Osteoblast (primary cell): ENCODE measurements at regions not wholly inside any gene's neighbourhood (a gene's known extent, or its start where the extent isn't known, plus 50 kb on each side); places are given as distances from the start of the nearest gene placed in this dataset.

Experiments used
- DNase-seq: peaks from one replicate; pipeline ENCODE4 v3.0.0; 2011; ENCODE audit warnings: low spot score, mixed read lengths; ENCODE audit not compliant: insufficient read length; ENCODE audit errors: missing footprints
- H2AFZ ChIP-seq: 2 replicates; pipeline ENCODE4 v1.6.0; 2011; ENCODE audit warnings: mild to moderate bottlenecking, low read length
- H3K27ac ChIP-seq: 2 replicates; pipeline ENCODE4 v1.5.1; 2011; ENCODE audit warnings: mild to moderate bottlenecking, low read depth, low read length, moderate library complexity
- H3K27me3 ChIP-seq: 2 replicates; pipeline ENCODE4 v1.6.0; 2012; ENCODE audit warnings: mild to moderate bottlenecking, control low read depth, inconsistent platforms, low read length, moderate library complexity; ENCODE audit not compliant: insufficient read depth
- H3K36me3 ChIP-seq: 2 replicates; pipeline ENCODE4 v1.5.1; 2011; ENCODE audit warnings: mild to moderate bottlenecking, low read length, control low read depth, moderate library complexity; ENCODE audit not compliant: insufficient read depth
- H3K4me1 ChIP-seq: 2 replicates; pipeline ENCODE4 v1.5.1; 2011; ENCODE audit warnings: mild to moderate bottlenecking, low read length, control low read depth, moderate library complexity; ENCODE audit not compliant: insufficient read depth
- H3K4me2 ChIP-seq: 2 replicates; pipeline ENCODE4 v1.6.0; 2011; ENCODE audit warnings: mild to moderate bottlenecking, low read length; ENCODE audit not compliant: insufficient read depth
- H3K4me3 ChIP-seq: fragments of 200-600 bp; sonication (generic); 3 replicates; pipeline ENCODE4 v1.5.1; 2012; ENCODE audit warnings: mild to moderate bottlenecking, low read length, inconsistent platforms; ENCODE audit not compliant: insufficient read depth
- H3K79me2 ChIP-seq: 2 replicates; pipeline ENCODE4 v1.6.0; 2012; ENCODE audit warnings: mild to moderate bottlenecking, low read length, control low read depth, inconsistent platforms; ENCODE audit not compliant: insufficient read depth
- H3K9me3 ChIP-seq: 2 replicates; pipeline ENCODE4 v1.5.1; 2011; ENCODE audit warnings: low read depth, low read length, control low read depth
- H4K20me1 ChIP-seq: 2 replicates; pipeline ENCODE4 v1.6.0; 2012; ENCODE audit warnings: mild to moderate bottlenecking, low read length, control low read depth; ENCODE audit not compliant: insufficient read depth
- CTCF ChIP-seq: IDR thresholded peaks from 2 replicates; pipeline ENCODE4 v1.5.1; 2011; ENCODE audit warnings: mild to moderate bottlenecking, low read depth, low read length, moderate library complexity; ENCODE audit errors: extremely low read depth

GRCh38 chr13:48892688-48893075 is 83.0 kb upstream of the FNDC3A start:
- Histone ChIP-seq H3K27ac (no peak overlapping the region), H2AFZ (no peak overlapping the region)

GRCh38 chr13:48896312-48896711 is 79.4 kb upstream of the FNDC3A start:
- H3K79me2 ChIP-seq = no peaks in the 10 kb centered on the region
- peak; percentile 47 for DNase-seq
- H3K27ac ChIP-seq = no peak overlapping the region
- no peak overlapping the region for H2AFZ ChIP-seq
- H3K9me3 ChIP-seq = no peaks in the 10 kb centered on the region
- H3K4me3 ChIP-seq = no peak overlapping the region
- no peak for TF ChIP-seq CTCF
- H3K4me2 ChIP-seq = no peak overlapping the region
- H3K27me3 ChIP-seq = no peaks in the 10 kb centered on the region
- H4K20me1 ChIP-seq = no peaks in the 10 kb centered on the region
- no peaks in the 10 kb centered on the region for H3K36me3 ChIP-seq
- H3K4me1 ChIP-seq = peaks cover 14% of the 10 kb centered on the region

More at GRCh38 chr13:48892688-48893075, 83.0 kb upstream of the FNDC3A start:
- Histone ChIP-seq H3K4me2 (peak overlapping the region; percentile 9), H3K4me1 (peaks cover 17% of the 10 kb centered on the region), H3K4me3 (no peak overlapping the region), H3K79me2 (no peaks in the 10 kb centered on the region), H4K20me1 (no peaks in the 10 kb centered on the region), H3K9me3 (no peaks in the 10 kb centered on the region), H3K27me3 (no peaks in the 10 kb centered on the region), H3K36me3 (no peaks in the 10 kb centered on the region)
- no peak for DNase-seq
- no peak for TF ChIP-seq CTCF

GRCh38 chr13:48901781-48902180 is 73.9 kb upstream of the FNDC3A start:
- no peak overlapping the region for H3K4me3 ChIP-seq
- H3K79me2 ChIP-seq = no peaks in the 10 kb centered on the region
- H3K27me3 ChIP-seq = no peaks in the 10 kb centered on the region
- H2AFZ ChIP-seq = no peak overlapping the region
- H3K27ac ChIP-seq = no peak overlapping the region
- H3K36me3 ChIP-seq = no peaks in the 10 kb centered on the region
- no peak overlapping the region for H3K4me2 ChIP-seq
- DNase-seq = no peak
- no peak for TF ChIP-seq CTCF
- H4K20me1 ChIP-seq = no peaks in the 10 kb centered on the region
- H3K4me1 ChIP-seq = no peaks in the 10 kb centered on the region
- no peaks in the 10 kb centered on the region for H3K9me3 ChIP-seq

GRCh38 chr13:48902368-48902767 is 73.3 kb upstream of the FNDC3A start:
- Histone ChIP-seq H3K27me3 (no peaks in the 10 kb centered on the region), H3K27ac (no peak overlapping the region), H3K79me2 (no peaks in the 10 kb centered on the region), H4K20me1 (no peaks in the 10 kb centered on the region), H2AFZ (no peak overlapping the region), H3K9me3 (no peaks in the 10 kb centered on the region), H3K4me1 (no peaks in the 10 kb centered on the region), H3K36me3 (no peaks in the 10 kb centered on the region), H3K4me3 (no peak overlapping the region), H3K4me2 (no peak overlapping the region)
- DNase-seq = no peak
- no peak for TF ChIP-seq CTCF
